COLO668 (cell line): ENCODE measurements at regions not wholly inside any gene's neighbourhood (a gene's known extent, or its start where the extent isn't known, plus 50 kb on each side); places are given as distances from the start of the nearest gene placed in this dataset.

ENCODE experiments used
- DNase-seq: peaks from one replicate; lab custom pipeline; 2025; ENCODE audit not compliant: unreplicated experiment; lab: John Stamatoyannopoulos, UW

DNA sequence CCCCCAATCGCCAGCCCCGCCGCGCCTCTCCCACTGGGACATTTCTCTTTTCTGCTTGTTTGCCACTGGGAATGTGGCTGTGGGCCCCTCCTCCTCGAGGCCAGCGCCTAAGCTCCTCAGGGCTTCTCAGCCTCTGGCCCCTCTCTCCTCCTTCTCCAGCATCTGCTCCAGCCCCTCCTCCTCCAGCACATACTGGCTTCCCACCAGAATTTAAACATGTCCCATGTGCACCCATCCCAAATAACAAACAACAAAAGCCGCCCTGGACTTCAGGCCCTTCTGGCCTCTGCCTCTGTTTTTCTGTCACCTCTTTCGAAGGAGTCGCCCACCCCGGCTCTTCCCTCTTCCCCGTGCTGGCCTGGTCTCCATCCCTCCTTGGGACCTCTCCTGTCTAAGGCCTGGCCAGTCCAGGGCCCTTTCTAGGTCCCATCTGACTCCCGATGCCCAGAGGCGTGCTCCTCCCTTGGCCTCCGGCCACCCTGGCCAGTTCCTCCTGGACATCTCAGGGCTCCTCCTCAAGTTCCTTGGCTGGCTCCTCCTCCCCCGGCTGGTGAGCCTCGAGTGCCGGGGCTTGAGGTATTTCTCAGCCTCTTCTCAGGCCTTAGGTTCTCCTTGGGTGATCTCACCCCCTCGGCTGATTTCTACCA is 94.6 kb upstream of the SLC6A6 start:
- no peak for DNase-seq

DNA sequence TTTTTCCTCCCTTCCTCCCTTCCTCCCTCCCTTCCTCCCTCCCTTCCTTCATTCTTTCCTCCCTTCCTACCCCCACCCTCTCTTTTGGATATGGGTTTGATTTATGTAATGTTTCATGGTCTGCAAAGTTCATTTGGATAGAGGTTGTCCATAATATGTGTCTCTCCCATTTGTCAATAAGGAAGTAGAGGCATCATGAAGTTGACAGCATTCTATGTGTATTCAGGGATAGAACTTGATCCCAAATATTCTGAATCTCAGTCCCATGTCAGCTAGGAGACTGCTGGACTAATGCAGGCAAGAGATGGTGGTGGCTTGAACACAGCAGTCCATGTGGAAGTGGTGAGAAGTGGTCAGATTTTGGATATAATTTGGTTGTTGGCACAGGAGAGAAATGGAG is 90.7 kb upstream of the SLC6A6 start:
- DNase-seq: no peak

DNA sequence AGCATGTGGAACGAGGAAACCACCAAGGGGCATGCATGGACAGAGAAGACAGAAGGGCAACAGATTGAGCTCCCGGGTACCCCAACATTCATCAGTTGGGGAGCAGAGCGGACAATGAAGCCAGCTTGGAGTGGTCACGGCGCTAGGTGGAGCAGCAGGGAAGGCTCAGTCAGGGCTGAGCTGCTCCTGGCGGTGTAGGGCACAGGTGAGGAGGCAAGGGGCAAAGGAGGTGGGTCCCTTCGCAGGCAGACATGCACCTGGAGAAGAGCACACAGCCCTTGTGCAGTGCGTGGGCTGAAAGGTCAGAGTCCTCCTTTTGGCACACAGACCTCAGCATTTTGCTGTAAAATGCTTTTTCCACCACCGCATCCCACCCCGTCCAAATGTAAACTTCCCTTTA is 90.0 kb upstream of the SLC6A6 start:
- DNase-seq: no peak

DNA sequence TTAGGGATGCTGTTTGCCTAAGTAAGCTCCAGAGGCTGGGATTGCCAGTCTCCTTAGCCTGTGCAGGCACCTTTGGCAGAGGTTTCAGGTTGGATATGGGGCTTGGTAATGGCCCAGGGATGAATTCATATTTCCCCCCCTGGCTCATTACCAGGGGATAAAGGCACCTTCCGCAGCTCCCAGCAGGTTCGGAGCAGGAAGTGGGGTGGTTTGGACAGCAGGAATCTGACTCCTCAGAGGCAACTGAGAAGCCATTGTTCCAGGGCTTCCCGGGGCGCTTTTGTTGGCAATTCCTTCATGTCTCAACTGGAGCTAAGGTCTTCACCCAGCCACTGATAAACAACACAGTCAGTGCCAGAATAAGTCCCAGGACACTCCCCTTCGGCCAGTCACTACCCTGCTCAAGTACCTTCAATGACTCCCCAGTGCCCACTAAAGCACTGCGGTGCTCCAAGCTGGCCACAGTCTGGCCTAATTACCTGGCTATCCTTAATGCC is 85.3 kb upstream of the SLC6A6 start:
- no peak for DNase-seq

DNA sequence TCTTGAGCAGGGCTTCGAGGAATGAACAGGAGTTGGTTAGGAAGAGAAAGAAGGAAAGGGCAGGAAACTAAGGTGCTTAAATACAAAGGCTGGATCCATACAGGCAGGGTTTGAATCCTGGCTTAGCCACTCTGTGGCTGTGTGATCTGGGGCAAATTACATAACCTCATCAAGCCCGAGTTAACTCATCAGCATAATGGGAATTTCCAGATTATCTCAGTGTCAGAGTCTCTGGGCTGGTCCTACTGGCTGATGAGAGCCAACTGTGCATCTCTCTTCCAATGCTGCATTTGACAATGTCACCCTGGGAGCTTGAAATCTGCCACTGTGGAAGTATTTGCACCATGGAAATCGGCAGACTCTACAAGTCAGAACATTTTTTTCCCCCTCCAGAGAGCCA is 83.8 kb upstream of the SLC6A6 start:
- no peak for DNase-seq

DNA sequence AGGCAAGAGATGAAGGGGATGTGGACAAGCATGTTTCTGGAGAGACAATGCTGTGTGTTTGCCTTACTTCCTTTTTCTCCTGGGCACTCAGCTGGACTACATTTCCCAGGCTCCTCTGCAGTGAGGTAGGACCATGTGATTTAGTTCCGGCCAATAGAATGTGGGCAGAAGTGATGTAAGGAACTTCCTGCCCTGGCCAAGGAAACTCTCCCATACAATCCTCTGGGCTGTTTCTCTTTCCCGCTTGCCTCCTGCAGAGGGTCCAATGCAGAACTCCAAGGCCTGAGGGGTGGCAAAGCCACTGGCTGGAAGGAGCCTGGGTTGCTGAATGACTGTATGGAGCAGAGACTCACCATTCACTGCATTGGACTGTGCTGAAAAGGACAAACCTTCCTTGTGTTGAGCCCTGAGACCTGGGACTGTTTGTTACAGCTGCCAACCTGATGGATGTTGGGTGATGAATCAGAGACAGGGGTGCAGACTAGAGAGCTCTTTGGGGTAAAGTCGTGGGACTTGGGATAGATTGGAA is 82.7 kb upstream of the SLC6A6 start:
- DNase-seq: peak; percentile 57

DNA sequence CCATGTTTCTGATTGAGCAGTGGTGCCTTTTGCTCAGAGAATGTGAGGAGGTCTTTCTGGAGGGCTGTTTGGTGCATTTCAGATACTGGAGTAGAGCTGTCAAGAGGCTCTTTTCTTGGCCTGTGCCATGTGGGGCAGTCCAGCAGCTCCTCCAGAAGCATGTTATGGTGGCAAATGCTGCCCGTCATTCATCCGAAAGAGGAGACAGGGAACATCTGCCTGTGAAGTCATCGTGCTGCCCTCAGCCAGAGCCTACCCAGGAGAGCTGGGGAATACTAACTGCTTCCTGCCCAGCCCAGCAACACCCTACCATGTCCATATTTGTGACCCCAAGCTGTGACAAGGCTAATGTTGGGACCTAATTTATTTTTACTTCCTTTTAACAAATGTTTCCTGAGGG is 82.2 kb upstream of the SLC6A6 start:
- no peak for DNase-seq

DNA sequence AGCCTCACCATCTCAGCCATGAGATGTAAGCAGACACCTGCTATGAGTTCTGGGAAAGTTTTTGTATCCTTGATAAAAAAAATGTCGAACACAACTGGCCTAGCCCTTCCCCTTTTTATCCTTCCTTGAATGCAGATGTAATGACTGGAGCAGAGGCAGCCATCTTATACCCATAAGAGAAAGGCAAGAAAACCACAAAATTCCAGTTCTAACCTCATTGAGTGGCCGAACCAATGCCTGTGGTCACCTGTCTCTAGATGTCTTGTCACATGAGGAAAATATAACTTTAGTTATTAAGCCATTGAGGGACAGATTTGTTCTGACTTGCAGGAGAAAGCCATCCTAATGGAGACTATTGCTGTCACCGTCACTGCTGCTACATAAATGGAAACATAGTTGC is 80.4 kb upstream of the SLC6A6 start:
- no peak for DNase-seq

DNA sequence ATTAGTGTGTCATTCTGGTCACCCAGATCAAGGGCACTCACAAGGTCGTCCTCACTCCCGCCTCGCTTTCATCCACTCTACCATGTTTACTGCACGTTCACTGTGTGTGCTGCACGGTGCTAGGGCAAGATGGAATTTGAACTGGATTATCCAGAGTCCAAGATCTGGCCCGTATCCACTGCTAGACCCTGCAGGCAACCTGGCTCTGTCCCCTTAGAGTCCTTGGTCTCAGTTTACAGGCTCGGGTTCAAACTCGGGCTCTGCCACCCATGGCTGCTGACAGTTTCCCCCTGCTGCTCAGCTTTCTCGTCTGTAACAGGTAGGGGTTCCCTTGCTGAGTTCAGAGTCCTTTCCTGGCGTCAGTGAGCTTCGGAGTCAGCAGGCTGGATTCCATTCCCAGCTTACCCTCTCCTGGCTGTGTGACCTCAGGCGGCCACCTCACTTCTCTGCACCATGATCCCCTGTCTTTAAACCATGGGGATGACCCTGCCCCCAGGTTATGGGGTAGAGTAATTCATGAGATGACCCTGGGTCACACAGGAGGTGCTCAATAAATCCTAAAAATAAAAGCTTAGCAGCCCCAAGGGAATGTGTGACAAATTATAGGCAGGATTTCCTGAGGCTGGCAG is 79.6 kb upstream of the SLC6A6 start:
- DNase-seq: no peak

DNA sequence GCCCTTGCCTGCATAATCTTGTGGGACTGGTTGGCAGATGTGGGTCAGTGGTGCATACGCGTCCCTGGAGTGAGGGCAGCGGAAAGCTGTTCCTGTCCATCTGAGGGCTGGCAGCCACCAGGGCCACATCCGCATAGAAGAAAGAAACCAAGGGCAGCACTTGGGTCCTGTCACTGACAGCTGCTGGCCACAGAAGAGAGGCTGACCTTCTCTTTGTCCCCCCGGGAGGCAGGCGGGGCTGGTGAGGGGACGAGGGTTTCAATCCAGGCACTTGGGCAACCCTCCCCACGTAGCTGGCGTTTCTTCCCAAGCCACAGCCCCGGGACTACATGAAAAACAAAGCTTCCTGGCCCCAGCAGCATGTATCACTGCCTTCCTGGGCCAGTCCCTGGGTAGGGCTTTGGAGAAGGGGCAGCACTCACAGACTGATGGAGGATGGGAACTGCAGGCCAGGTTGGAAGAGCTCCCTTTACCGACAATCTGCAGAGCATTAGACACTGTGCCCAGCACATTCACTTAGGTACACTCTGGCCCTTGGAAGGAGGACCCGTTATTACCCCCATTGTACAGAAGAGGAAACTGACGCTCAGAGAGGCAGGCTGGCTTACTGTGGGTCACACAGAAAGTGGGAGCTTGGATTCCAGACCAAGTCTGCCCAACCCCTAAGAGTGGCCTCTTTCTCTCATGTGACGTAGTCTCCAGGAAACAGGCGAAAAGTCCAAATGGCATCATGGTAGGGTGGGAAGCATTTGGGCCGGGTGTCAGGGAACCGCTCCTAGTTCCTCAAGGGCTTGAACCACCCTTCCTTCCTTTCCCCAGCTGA is 78.8 kb upstream of the SLC6A6 start:
- no peak for DNase-seq

DNA sequence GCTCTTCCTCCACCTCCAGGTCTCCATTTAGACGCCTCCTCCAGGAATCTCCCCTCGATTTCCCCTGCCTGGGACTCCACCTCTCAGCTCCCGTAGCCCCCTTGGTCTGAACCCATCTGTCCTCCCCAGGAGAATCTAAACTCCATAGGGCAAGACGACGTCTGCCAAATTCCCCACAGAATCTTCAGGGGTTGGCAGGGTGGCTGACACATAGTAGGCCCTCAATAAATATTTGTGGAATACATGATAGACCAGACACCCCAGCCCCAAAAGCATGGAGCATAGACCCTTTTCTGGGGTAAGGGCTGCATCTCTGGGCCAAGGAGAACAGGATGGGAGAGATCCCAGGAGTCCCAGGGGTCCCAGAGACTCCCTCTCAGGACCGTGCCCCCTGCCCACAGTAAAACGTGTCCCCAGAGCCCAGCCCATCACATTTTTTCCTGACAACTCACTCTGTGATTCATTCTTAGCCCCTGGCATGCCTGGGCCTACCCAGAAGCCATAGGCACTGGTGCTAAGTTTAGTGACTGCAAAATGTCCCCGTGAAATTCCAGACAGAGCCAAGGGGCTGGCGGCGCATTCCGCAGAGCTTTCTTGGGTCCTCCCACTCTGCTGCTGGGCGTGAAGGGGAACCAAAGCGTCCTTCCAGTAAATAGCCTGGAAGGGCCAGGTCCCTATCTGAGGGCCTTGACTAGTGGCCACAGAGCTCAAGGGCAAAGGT is 78.0 kb upstream of the SLC6A6 start:
- no peak for DNase-seq

DNA sequence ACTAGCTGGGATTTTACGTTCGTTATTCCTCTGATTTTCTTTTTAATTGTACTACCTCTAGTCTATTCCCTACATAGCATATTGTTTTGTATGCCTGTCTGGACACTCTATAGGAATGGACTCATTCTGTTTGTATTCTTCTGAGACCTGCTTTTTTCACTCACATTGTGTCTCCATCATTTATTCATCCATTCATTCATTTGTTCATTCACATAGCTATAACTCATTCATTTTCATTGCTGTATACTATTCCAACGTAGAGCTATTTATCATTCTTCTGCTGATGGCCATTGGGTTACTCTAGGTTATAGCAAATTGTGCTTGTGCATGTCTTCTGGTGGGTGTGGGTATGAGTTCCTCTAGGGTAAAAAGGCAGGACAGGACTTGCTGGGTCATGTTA is 74.0 kb upstream of the SLC6A6 start:
- no peak for DNase-seq

DNA sequence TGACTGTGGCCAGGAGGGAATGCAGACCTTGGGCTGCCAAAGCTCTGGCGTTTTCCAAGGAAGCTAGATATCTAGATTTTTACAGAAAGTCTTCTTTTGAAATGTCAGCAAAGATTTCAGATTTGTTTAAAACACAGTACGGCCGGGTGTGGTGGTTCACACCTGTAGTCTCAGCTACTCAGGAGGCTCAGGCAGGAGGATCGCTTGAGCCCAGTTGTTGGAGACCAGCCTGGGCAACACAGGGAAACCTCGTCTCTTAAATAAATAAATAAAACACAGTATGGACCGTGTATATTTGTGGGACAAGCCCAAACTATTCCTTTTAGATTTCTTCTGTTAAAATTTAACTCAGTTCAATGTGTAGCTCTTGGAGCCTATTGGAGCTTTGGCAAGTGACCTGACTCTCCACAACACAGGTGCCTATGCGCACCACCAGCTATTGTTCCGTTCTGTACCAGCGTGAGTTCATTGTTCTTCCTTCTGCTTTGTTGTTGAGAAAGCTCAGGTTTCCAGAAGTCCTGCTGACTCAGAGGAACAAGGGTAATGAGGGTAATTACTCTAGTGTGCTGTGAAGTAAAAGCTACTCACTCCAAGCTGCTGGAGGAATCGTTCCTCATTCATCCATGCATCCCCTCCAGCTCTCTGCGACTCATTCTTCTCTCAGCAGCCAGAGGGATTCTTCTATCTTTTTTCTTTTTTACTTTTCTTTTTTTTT is 73.1 kb upstream of the SLC6A6 start:
- DNase-seq: peak; percentile 74

DNA sequence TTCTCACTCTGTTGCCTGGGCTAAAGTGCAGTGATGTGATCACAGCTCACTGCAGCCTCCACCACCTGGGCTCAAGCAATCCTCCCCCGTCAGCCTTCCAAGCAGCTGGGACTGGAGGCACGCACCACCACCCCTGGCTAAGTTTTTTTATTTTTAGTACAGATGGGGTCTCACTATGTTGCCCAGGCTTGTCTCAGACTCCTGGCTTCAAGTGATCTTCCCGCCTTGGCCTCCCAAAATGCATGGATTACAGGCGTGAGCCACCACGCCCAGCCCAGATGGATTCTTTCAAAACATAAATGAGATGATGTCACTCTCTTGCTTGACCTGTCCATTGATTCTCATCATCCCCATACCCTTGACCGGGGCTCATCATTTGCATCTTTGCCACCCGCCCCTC is 72.6 kb upstream of the SLC6A6 start:
- DNase-seq: no peak

DNA sequence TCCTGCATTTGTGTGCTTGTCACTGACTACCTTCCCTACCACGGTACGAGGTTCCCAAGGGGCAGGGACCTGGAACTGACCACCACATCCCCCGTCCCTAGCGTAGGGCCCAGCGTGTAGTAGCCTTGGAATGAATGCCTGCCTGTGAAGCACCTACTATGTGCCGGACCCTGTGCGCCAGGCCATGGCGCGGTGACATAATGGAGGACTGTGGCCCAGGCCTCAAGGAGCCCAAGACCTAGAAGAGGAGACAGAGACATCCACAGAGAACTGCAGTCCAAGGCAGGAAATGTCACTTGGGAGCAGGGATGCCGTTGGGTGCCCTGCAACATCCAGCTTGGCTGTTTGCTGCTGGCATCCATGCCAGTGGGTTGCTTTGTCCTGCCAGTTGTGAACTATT is 71.9 kb upstream of the SLC6A6 start:
- no peak for DNase-seq

DNA sequence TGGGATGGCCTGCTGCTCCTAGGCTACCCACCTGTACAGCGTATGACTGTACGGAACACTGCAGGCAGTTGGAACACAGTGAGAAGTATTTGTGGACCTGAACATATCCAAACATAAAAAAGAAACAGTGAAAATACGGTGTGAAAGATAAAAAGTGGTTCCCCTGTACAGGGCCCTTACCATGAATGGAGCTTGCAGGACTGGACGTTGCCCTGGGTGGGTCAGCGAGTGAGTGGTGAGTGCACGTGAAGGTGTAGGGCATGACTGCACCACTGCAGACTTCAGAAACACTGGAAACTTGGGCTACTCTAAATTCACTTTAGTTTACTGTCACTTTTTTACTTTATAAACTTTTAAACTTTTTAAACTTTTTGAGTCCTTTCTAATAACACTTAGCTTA is 71.2 kb upstream of the SLC6A6 start:
- DNase-seq: no peak

DNA sequence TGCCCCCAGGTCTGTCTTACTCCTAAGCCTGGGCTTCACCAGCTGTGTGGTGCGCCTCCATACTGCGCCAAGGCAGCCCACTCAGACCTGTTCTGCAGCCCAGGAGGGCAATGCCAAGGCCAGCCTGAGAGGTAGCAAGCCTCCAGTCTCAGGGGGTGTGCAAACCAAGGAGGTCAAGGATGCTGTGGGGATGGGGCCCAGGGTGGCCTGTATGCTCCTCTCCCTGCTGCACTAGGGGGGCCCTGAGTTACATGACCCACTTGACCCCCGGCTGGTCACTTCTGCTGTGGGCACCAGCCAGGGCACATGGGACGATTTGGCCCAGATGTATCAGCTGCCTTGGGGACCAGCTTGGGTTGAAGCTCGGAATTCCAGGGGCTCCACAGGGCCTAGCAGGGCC is 70.0 kb upstream of the SLC6A6 start:
- no peak for DNase-seq

DNA sequence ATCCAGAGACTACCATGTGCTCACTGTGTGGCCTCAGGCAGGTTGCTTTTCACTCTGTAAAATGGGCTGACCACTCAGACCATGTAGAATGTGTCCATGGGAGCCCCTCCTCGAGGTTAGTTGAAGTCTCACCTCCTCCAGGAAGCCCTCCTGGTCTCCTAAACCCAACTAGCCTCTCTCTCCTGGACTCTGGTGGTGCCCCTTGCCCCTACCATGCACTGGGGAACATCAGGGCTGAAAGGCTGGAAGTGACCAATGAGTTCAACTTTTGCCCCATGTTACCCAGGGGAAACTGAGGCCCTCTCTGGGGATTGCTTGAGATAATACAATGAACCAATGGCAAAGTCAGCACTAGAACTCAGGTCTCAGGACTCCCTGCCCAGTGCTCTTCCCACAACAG is 69.2 kb upstream of the SLC6A6 start:
- DNase-seq: no peak

DNA sequence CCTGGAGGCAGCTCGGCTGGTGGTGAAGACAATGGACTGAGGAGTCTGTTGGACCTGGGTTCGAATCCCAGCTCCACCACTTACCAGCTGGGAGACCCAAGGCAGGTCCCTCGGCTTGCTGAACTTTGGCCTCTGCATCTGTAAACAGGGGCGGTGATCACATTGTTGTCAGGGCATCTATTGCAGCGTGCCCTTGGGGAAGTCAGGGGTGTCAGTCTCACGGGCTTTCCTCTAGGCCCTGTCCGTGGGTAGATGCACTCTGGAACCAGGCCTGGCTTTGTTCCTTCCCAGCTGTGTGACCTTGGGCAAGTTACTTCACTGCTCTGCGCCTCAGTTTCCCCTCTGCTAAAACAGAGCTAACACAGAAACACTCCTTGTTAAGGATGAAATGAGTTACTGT is 68.8 kb upstream of the SLC6A6 start:
- DNase-seq: no peak

DNA sequence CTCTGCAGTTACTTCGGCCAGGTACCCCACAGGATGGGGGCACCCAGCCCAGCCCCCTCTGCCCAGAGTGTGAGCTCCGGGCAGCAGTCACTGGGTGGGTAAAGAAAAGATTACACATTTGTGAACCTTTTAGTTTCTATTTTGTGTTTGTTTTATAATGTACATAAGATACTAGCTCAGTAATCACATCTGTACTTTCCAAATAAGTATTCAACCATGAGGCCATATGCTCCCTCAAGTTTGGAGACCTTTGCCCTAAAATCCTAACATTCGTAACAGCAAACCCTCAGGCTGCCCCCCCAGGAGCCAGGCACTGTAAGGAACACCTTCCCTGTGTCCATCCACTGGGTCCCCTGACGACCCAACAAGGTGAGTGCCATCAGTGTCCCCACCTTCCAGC is 68.3 kb upstream of the SLC6A6 start:
- no peak for DNase-seq

DNA sequence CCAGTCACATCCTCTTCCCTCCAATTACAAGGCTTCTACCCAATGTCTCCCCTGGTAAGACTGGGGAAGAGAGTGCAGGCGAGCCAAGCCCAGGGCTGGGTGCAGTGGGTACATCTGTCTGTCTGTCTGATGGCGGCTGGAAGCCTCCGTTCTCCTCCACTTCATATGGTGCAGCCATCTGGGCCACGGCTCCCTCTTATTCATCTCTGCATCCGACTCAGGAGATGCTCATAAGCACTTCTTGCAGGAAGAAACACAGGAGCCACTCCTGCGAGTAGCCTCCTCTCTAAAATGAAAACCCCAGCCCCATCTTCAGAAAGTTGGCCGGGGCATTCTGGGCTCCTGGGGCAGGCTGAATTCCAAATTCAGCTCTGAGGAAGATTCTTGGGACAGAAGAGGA is 67.5 kb upstream of the SLC6A6 start:
- no peak for DNase-seq
